SU-DHL-6 (cell line): ENCODE measurements at regions not wholly inside any gene's neighbourhood (a gene's known extent, or its start where the extent isn't known, plus 50 kb on each side); places are given as distances from the start of the nearest gene placed in this dataset.

Source experiments
- CTCF ChIP-seq: fragments of 200-600 bp; sonication (generic); IDR thresholded peaks from one replicate; pipeline ENCODE4 v1.5.1; 2017; ENCODE audit warnings: antibody characterized with exemption, mild to moderate bottlenecking, low read length, moderate library complexity; ENCODE audit not compliant: insufficient read depth, poor library complexity, severe bottlenecking
- EZH2phosphoT487 ChIP-seq: fragments of 200-600 bp; sonication (generic), shearing (Covaris generic); conservative IDR thresholded peaks from 2 replicates; pipeline ENCODE4 v1.6.1; 2018; ENCODE audit warnings: mild to moderate bottlenecking, antibody characterized with exemption, low read length, moderate library complexity, mixed read lengths

- no peak for TF ChIP-seq CTCF
- no peak for TF ChIP-seq EZH2phosphoT487
These were observed 165.7 kb upstream of the SMC2 start for GRCh38 chr9:103928442-103928841.
